Calu3 (cell line): ENCODE measurements at regions not wholly inside any gene's neighbourhood (a gene's known extent, or its start where the extent isn't known, plus 50 kb on each side); places are given as distances from the start of the nearest gene placed in this dataset.

ENCODE experiments used
- BruUV-seq: library from RNA; stranded (reverse); fragments of 400-500 nt; replicated peaks from 2 replicates; lab custom pipeline; 2021; lab: Mats Ljungman, UMichigan
- CTCF ChIA-PET: fragments of 300-600 bp; sonication (Branson Sonifier 250); formaldehyde crosslinking; loops from one replicate; lab custom pipeline; 2022; ENCODE audit warnings: antibody characterized with exemption; lab: Charles Lee
- DNase-seq: peaks from one replicate; pipeline ENCODE4 v3.0.0; 2022
- H3K27ac Mint-ChIP-seq: one replicate; pipeline ENCODE4 v1.8.0; 2022; ENCODE audit warnings: mixed read lengths; ENCODE audit not compliant: unreplicated experiment
- H3K27me3 Mint-ChIP-seq: one replicate; pipeline ENCODE4 v1.8.0; 2022; ENCODE audit warnings: mixed read lengths; ENCODE audit not compliant: unreplicated experiment
- H3K36me3 Mint-ChIP-seq: one replicate; pipeline ENCODE4 v1.8.0; 2022; ENCODE audit warnings: mild to moderate bottlenecking, moderate library complexity, mixed read lengths; ENCODE audit not compliant: insufficient read depth, unreplicated experiment
- H3K4me1 Mint-ChIP-seq: one replicate; pipeline ENCODE4 v1.8.0; 2022; ENCODE audit warnings: mild to moderate bottlenecking, low read depth, mixed read lengths; ENCODE audit not compliant: unreplicated experiment
- H3K4me3 Mint-ChIP-seq: one replicate; pipeline ENCODE4 v1.8.0; 2022; ENCODE audit warnings: mild to moderate bottlenecking, low read depth, moderate library complexity, mixed read lengths; ENCODE audit not compliant: unreplicated experiment
- H3K9me3 Mint-ChIP-seq: one replicate; pipeline ENCODE4 v1.8.0; 2022; ENCODE audit warnings: low read depth, mixed read lengths; ENCODE audit not compliant: unreplicated experiment
- intact Hi-C: fragments of 100-400 bp; cut with micrococcal nuclease; formaldehyde crosslinking; loops from one replicate; pipeline ENCODE4 v1.10.0; 2022; ENCODE audit not compliant: unreplicated experiment
- TF ChIP-seq, protein P1 (sequence below): fragments of 200-600 bp; IDR thresholded peaks from one replicate; pipeline ENCODE4 v1.8.0; 2022; ENCODE audit warnings: antibody characterized with exemption; ENCODE audit not compliant: unreplicated experiment

- Mint-ChIP-seq H3K27ac (no peak overlapping the region), H3K4me3 (no peak overlapping the region), H3K4me1 (peaks cover 8% of the 10 kb centered on the region), H3K27me3 (no peaks in the 10 kb centered on the region), H3K36me3 (no peaks in the 10 kb centered on the region), H3K9me3 (no peaks in the 10 kb centered on the region)
- CTCF ChIA-PET, result no interaction called here
- no TSS peak for BruUV-seq
- intact Hi-C loops, result no loop called here
- TF ChIP-seq, protein P1, sequence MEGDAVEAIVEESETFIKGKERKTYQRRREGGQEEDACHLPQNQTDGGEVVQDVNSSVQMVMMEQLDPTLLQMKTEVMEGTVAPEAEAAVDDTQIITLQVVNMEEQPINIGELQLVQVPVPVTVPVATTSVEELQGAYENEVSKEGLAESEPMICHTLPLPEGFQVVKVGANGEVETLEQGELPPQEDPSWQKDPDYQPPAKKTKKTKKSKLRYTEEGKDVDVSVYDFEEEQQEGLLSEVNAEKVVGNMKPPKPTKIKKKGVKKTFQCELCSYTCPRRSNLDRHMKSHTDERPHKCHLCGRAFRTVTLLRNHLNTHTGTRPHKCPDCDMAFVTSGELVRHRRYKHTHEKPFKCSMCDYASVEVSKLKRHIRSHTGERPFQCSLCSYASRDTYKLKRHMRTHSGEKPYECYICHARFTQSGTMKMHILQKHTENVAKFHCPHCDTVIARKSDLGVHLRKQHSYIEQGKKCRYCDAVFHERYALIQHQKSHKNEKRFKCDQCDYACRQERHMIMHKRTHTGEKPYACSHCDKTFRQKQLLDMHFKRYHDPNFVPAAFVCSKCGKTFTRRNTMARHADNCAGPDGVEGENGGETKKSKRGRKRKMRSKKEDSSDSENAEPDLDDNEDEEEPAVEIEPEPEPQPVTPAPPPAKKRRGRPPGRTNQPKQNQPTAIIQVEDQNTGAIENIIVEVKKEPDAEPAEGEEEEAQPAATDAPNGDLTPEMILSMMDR, result no peak
- DNase-seq, result no peak
Observed at GRCh38 chr7:131218727-131219128, 108.9 kb upstream of the MKLN1 start.

DNA sequence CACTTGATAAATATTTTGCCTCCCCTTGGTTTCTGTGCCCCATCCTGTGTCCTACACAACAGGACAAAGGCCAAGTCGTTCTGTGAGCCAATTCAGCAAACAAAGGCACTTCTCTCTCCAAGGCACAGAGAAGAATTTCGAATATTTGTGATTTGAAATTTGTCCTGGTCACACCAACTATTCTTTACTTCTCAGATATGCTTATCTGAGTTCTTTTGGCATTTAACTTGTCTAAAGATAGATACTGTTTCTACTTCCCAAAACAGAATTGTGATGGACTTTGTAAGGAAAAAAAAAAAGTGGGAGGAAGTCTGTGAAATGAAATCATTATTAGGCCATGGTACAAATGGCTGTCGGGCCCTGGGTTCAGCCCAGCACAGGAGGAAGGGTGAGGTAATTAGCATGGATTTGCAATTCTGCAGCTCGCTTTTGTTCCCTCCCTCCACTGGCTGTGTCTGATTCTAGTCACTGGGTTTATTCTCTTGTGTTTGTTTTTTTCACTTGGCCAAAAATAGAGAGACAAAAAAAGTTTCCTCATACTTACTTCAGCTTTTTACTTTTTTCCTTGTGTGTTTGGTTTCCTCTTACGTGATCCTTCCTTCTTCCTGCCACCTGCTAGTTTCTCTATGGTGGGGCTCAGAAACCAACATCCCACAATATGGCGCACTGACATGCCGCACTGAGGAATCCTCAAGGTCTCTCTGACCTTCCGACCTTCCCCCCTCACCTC, 108.2 kb upstream of the MKLN1 start:
- no peaks in the 10 kb centered on the region for H3K27me3 Mint-ChIP-seq
- intact Hi-C loops, result no loop called here
- H3K4me3 Mint-ChIP-seq, result no peak overlapping the region
- no TSS peak for BruUV-seq
- no peaks in the 10 kb centered on the region for H3K9me3 Mint-ChIP-seq
- H3K4me1 Mint-ChIP-seq, result peaks cover 8% of the 10 kb centered on the region
- CTCF ChIA-PET, result no interaction called here
- DNase-seq, result no peak
- TF ChIP-seq, protein P1, result no peak
- H3K27ac Mint-ChIP-seq, result no peak overlapping the region
- H3K36me3 Mint-ChIP-seq, result no peaks in the 10 kb centered on the region

- H3K9me3 Mint-ChIP-seq, result no peaks in the 10 kb centered on the region
- H3K27ac Mint-ChIP-seq, result no peak overlapping the region
- H3K36me3 Mint-ChIP-seq, result no peaks in the 10 kb centered on the region
- H3K4me1 Mint-ChIP-seq, result peaks cover 19% of the 10 kb centered on the region
- no peaks in the 10 kb centered on the region for H3K27me3 Mint-ChIP-seq
- TF ChIP-seq, protein P1, result no peak
- CTCF ChIA-PET, result interaction anchor here (0.7 kb wide), 1 partner anchor 16 kb away, joined by 12 read pairs; no protein-coding TSS in a partner anchor
- intact Hi-C loops, result no loop called here
- H3K4me3 Mint-ChIP-seq, result no peak overlapping the region
- no peak for DNase-seq
- BruUV-seq, result no TSS peak
Observed at GRCh38 chr7:131221061-131221460, 106.6 kb upstream of the MKLN1 start.

GRCh38 chr7:131222171-131222570, 105.5 kb upstream of the MKLN1 start:
- intact Hi-C loops, result no loop called here
- no peaks in the 10 kb centered on the region for H3K27me3 Mint-ChIP-seq
- BruUV-seq, result no TSS peak
- H3K27ac Mint-ChIP-seq, result no peak overlapping the region
- no peak overlapping the region for H3K4me3 Mint-ChIP-seq
- TF ChIP-seq, protein P1, result no peak
- CTCF ChIA-PET, result interaction anchor here (0.6 kb wide), 1 partner anchor 495 kb away, joined by 8 read pairs; no protein-coding TSS in a partner anchor
- no peaks in the 10 kb centered on the region for H3K9me3 Mint-ChIP-seq
- no peaks in the 10 kb centered on the region for H3K36me3 Mint-ChIP-seq
- peaks cover 30% of the 10 kb centered on the region for H3K4me1 Mint-ChIP-seq
- no peak for DNase-seq
